Hepatocyte (in vitro differentiated cells): ENCODE measurements at regions not wholly inside any gene's neighbourhood (a gene's known extent, or its start where the extent isn't known, plus 50 kb on each side); places are given as distances from the start of the nearest gene placed in this dataset.
A peak's percentile ranks its signal among the peaks of the same experiment; 100 is the strongest.

Experiments
- DNase-seq: peaks from one replicate; pipeline ENCODE4 v3.0.0-alpha.2; 2016; ENCODE audit warnings: low spot score
- H2AFZ ChIP-seq: fragments of 200-600 bp; sonication (generic); 2 replicates; pipeline ENCODE4 v1.6.0; 2016; ENCODE audit warnings: antibody characterized with exemption, mild to moderate bottlenecking
- H3K27ac ChIP-seq: fragments of 200-600 bp; sonication (generic); 2 replicates; pipeline ENCODE4 v1.5.1; 2016; ENCODE audit warnings: mild to moderate bottlenecking
- H3K27me3 ChIP-seq: fragments of 200-600 bp; sonication (generic); 2 replicates; pipeline ENCODE4 v1.6.1; 2016
- H3K36me3 ChIP-seq: fragments of 200-600 bp; sonication (generic); replicated peaks from 2 replicates; pipeline ENCODE4 v1.5.1; 2016; ENCODE audit warnings: low read depth; ENCODE audit not compliant: insufficient read depth
- H3K4me1 ChIP-seq: fragments of 200-600 bp; sonication (generic); 2 replicates; pipeline ENCODE4 v1.5.1; 2016; ENCODE audit warnings: mild to moderate bottlenecking, moderate library complexity; ENCODE audit not compliant: insufficient read depth
- H3K4me2 ChIP-seq: fragments of 200-600 bp; sonication (generic); 2 replicates; pipeline ENCODE4 v1.6.0; 2016
- H3K4me3 ChIP-seq: fragments of 200-600 bp; sonication (generic); 2 replicates; pipeline ENCODE4 v1.5.1; 2016; ENCODE audit warnings: mild to moderate bottlenecking
- H3K79me2 ChIP-seq: fragments of 200-600 bp; sonication (generic); 2 replicates; pipeline ENCODE4 v1.6.0; 2017; ENCODE audit warnings: mild to moderate bottlenecking
- H3K9me2 ChIP-seq: fragments of 200-600 bp; sonication (generic); replicated peaks from 2 replicates; pipeline ENCODE4 v1.6.0; 2017; ENCODE audit warnings: mild to moderate bottlenecking; ENCODE audit not compliant: insufficient read depth
- H3K9me3 ChIP-seq: fragments of 200-600 bp; sonication (generic); 2 replicates; pipeline ENCODE4 v1.5.1; 2016; ENCODE audit warnings: low read depth, mild to moderate bottlenecking
- H4K20me1 ChIP-seq: fragments of 200-600 bp; sonication (generic); 2 replicates; pipeline ENCODE4 v1.6.0; 2016; ENCODE audit warnings: mild to moderate bottlenecking; ENCODE audit not compliant: insufficient read depth, poor library complexity, severe bottlenecking
- EZH2 ChIP-seq: fragments of 200-600 bp; sonication (generic); IDR thresholded peaks from 2 replicates; pipeline ENCODE4 v1.6.1; 2016; ENCODE audit warnings: antibody characterized with exemption, mild to moderate bottlenecking, borderline replicate concordance
- EZH2phosphoT487 ChIP-seq: fragments of 200-600 bp; sonication (generic); IDR thresholded peaks from one replicate; pipeline ENCODE4 v1.6.1; 2018; ENCODE audit warnings: antibody characterized with exemption, mild to moderate bottlenecking, low read depth, moderate library complexity; ENCODE audit not compliant: unreplicated experiment, severe bottlenecking
- WGBS: methylation state at CpG from one replicate; pipeline ENCODE4 v1.1.6; 2016; ENCODE audit warnings: low lambda C conversion rate; ENCODE audit errors: missing lambda C conversion rate; 5-methylcytosine and 5-hydroxymethylcytosine counted together
- TF ChIP-seq, protein P1 (sequence below): fragments of 200-600 bp; sonication (generic); IDR thresholded peaks from 2 replicates; pipeline ENCODE4 v1.5.1; 2016; ENCODE audit warnings: antibody characterized with exemption, mild to moderate bottlenecking; ENCODE audit not compliant: poor library complexity

GRCh38 chr18:75805265-75805664, 377.8 kb upstream of the SMIM21 start:
- Histone ChIP-seq H3K27ac (no peak overlapping the region), H3K4me3 (no peak overlapping the region), H3K36me3 (no peaks in the 10 kb centered on the region), H3K9me3 (no peaks in the 10 kb centered on the region), H3K9me2 (no peaks in the 10 kb centered on the region), H3K4me1 (peaks cover 12% of the 10 kb centered on the region), H3K4me2 (no peak overlapping the region), H2AFZ (no peak overlapping the region), H3K27me3 (no peaks in the 10 kb centered on the region), H4K20me1 (no peaks in the 10 kb centered on the region), H3K79me2 (no peaks in the 10 kb centered on the region)
- DNase-seq, result no peak
- TF ChIP-seq, protein P1, sequence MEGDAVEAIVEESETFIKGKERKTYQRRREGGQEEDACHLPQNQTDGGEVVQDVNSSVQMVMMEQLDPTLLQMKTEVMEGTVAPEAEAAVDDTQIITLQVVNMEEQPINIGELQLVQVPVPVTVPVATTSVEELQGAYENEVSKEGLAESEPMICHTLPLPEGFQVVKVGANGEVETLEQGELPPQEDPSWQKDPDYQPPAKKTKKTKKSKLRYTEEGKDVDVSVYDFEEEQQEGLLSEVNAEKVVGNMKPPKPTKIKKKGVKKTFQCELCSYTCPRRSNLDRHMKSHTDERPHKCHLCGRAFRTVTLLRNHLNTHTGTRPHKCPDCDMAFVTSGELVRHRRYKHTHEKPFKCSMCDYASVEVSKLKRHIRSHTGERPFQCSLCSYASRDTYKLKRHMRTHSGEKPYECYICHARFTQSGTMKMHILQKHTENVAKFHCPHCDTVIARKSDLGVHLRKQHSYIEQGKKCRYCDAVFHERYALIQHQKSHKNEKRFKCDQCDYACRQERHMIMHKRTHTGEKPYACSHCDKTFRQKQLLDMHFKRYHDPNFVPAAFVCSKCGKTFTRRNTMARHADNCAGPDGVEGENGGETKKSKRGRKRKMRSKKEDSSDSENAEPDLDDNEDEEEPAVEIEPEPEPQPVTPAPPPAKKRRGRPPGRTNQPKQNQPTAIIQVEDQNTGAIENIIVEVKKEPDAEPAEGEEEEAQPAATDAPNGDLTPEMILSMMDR, result no peak
- TF ChIP-seq EZH2phosphoT487 (no peak), EZH2 (no peak)
- WGBS, result 55% methylated on average over 3 of the region's 3 CpGs

DNA sequence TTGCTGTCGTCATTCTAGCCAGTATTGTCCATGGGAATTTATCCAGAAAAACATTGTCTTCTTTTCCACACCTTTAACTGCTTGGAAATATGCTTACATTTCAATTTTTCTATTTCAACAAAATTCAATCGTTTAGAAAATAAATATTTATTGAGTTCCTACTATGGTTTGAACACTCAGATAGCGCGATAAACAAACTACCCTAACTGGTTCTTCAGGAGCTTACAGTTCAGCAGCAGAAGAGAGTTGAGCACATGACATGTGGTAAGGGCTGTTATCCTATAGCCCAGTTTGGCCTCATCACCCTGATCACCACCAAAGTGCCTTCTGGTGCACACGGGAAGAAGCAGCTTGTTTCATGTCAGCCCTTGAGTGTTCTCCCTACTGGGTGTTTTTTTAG, 375.2 kb upstream of the SMIM21 start:
- H3K27ac ChIP-seq, result peak overlapping the region; percentile 41
- peaks cover 9% of the 10 kb centered on the region for H3K4me1 ChIP-seq
- H3K9me2 ChIP-seq, result no peaks in the 10 kb centered on the region

GRCh38 chr18:75801178-75801577, 373.7 kb upstream of the SMIM21 start:
- Histone ChIP-seq H4K20me1 (no peaks in the 10 kb centered on the region), H3K9me2 (no peaks in the 10 kb centered on the region), H3K4me3 (no peak overlapping the region), H3K4me1 (peaks cover 9% of the 10 kb centered on the region), H2AFZ (no peak overlapping the region), H3K36me3 (no peaks in the 10 kb centered on the region), H3K79me2 (no peaks in the 10 kb centered on the region), H3K27me3 (no peaks in the 10 kb centered on the region), H3K4me2 (no peak overlapping the region), H3K27ac (no peak overlapping the region), H3K9me3 (no peaks in the 10 kb centered on the region)
- WGBS, result 99% methylated on average over 12 of the region's 12 CpGs
- no peak for TF ChIP-seq EZH2
- TF ChIP-seq, protein P1, result no peak
- TF ChIP-seq EZH2phosphoT487, result no peak
- DNase-seq, result no peak

More for the DNA sequence above, 375.2 kb upstream of the SMIM21 start:
- H3K9me3 ChIP-seq, result no peaks in the 10 kb centered on the region
- 66% methylated on average over 5 of the region's 5 CpGs for WGBS
- no peaks in the 10 kb centered on the region for H4K20me1 ChIP-seq
- no peaks in the 10 kb centered on the region for H3K27me3 ChIP-seq
- H3K4me2 ChIP-seq, result peak overlapping the region; percentile 14
- no peak overlapping the region for H2AFZ ChIP-seq
- H3K4me3 ChIP-seq, result no peak overlapping the region
- no peaks in the 10 kb centered on the region for H3K79me2 ChIP-seq
- H3K36me3 ChIP-seq, result no peaks in the 10 kb centered on the region
- TF ChIP-seq EZH2, result no peak
- TF ChIP-seq EZH2phosphoT487, result no peak
- TF ChIP-seq, protein P1, result no peak
- no peak for DNase-seq

GRCh38 chr18:75800331-75800648, 372.8 kb upstream of the SMIM21 start:
- Histone ChIP-seq H3K4me2 (no peak overlapping the region), H2AFZ (no peak overlapping the region), H3K27me3 (no peaks in the 10 kb centered on the region), H3K4me3 (no peak overlapping the region), H3K9me2 (no peaks in the 10 kb centered on the region), H3K36me3 (no peaks in the 10 kb centered on the region), H3K9me3 (no peaks in the 10 kb centered on the region), H3K79me2 (no peaks in the 10 kb centered on the region), H3K27ac (peak overlapping the region; percentile 23), H4K20me1 (no peaks in the 10 kb centered on the region), H3K4me1 (peaks cover 9% of the 10 kb centered on the region)
- DNase-seq, result no peak
- TF ChIP-seq, protein P1, result no peak
- TF ChIP-seq EZH2 (no peak), EZH2phosphoT487 (no peak)
- 80% methylated on average over 6 of the region's 6 CpGs for WGBS
